ENCODE measurements at regions not wholly inside any gene's neighbourhood (a gene's known extent, or its start where the extent isn't known, plus 50 kb on each side); places are given as distances from the start of the nearest gene placed in this dataset.

GRCh38 chr3:165983284-165983683 is 146.1 kb upstream of the BCHE start:
- no peak for TF ChIP-seq CTCF (conservative IDR thresholded peaks at IDR 0.05 in 1 of 2, IDR thresholded peaks at IDR 0.05 in 1 of 2; ENCODE audit: extremely low read depth in 1 of 2, insufficient read depth in 1 of 2, low read depth in 1 of 2, low read length in 2 of 2)
- TF ChIP-seq EZH2 (IDR thresholded peaks at IDR 0.05; ENCODE audit: borderline replicate concordance, low read length) = no peak

Data from mammary epithelial cell (primary cell).